HFF-Myc (cell line): ENCODE measurements at regions not wholly inside any gene's neighbourhood (a gene's known extent, or its start where the extent isn't known, plus 50 kb on each side); places are given as distances from the start of the nearest gene placed in this dataset.

Experiments
- DNase-seq: peaks from one replicate; pipeline ENCODE4 v3.0.0-alpha.2; 2011; ENCODE audit warnings: low read depth; ENCODE audit errors: extremely low read depth
- H3K4me3 ChIP-seq: replicated peaks from 2 replicates; pipeline ENCODE4 v1.5.1; 2011; ENCODE audit warnings: low read depth, mild to moderate bottlenecking, control low read depth, low read length
- TF ChIP-seq, protein P1 (sequence below): IDR thresholded peaks from 2 replicates; pipeline ENCODE4 v1.5.1; 2012; ENCODE audit warnings: mild to moderate bottlenecking, low read depth, low read length, control low read depth; ENCODE audit errors: missing control alignments

DNA sequence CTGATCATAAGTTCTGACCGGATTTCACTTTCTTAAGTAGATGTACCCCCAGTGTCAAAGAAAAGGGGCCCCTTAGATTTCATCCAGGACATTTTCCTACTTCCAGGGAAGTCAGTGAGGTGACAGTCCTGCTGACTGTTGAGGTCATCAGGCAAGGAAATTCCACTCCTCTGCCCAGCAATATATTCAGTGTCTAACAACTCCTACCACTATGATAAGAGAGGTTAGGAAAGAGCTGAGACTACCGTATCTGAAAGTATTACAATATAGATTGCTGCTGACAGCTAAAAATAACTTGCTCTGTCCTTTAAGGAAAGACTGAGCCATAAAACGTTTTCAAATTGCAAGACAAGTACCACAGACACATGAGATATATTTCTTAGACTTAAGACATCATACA, 325.1 kb downstream of the EFNB2 start:
- DNase-seq, result no peak
- TF ChIP-seq, protein P1, sequence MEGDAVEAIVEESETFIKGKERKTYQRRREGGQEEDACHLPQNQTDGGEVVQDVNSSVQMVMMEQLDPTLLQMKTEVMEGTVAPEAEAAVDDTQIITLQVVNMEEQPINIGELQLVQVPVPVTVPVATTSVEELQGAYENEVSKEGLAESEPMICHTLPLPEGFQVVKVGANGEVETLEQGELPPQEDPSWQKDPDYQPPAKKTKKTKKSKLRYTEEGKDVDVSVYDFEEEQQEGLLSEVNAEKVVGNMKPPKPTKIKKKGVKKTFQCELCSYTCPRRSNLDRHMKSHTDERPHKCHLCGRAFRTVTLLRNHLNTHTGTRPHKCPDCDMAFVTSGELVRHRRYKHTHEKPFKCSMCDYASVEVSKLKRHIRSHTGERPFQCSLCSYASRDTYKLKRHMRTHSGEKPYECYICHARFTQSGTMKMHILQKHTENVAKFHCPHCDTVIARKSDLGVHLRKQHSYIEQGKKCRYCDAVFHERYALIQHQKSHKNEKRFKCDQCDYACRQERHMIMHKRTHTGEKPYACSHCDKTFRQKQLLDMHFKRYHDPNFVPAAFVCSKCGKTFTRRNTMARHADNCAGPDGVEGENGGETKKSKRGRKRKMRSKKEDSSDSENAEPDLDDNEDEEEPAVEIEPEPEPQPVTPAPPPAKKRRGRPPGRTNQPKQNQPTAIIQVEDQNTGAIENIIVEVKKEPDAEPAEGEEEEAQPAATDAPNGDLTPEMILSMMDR, result no peak
- no peak overlapping the region for H3K4me3 ChIP-seq

DNA sequence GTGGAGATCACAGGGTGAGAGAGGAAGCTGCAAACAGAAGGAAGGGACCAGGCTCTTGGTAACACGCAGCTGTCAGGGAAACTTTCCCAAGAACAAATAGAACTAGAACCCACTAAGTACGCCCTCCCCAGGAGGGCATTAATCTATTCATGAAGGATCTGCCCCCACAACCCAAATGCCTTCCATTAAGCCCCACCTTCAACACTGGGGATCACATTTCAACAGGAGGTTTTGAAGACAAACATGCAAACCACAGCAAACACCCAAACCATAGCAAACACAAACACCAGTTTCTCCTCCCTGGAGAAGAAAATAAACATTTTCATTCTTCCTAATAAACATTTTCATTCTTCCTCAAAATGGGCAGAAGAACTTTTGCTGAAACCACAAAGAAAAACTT, 329.6 kb downstream of the EFNB2 start:
- TF ChIP-seq, protein P1, result no peak
- DNase-seq, result no peak

DNA sequence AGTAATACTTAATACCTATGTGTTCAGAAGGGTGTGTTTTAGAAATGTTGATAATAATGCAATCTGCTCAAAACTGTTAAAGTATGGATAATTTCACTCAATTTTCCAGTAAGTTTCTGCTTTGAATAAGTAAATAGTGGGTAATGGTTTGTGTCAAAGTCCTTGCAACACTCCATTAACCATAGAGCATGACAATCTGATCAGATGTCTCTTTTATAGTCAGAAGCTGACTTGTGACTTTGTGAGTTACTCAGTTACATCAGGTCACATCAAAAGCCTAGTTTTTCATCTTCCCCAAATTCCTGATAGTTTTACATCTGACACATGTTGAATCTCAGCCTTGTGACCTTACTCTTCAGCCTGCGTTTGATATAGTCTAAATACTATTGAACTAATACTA, 338.0 kb downstream of the EFNB2 start:
- no peak overlapping the region for H3K4me3 ChIP-seq
- DNase-seq, result no peak
- TF ChIP-seq, protein P1, result no peak

More for the DNA sequence above, 329.6 kb downstream of the EFNB2 start:
- H3K4me3 ChIP-seq, result no peak overlapping the region

DNA sequence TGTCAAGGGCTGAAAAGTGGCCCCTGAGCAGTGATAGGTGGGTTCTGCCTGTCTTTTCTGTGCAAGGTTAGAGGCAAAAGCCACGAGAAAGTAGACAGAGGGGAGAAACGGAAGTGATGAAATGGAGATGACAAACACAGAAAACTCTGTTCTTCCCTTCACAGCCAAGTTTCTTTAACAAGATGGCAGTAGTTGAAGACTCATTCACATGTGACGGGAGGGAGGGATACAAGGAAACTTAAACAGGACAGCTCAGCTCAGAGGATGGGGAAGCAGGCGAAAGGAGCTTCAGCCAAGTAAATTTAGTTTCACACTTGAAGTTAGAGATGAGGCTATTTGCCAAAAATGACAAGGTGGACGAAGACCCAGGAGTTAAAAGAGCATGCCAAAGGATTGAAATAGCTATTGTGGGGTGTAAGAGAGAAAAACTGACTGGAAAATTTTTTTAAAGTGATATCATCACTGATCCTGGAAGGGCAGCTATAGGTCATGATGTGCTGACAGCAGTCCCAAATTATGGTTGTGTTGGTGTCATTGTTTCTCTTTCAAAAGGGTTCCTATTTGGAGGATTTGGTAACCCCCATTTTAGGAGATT, 347.9 kb downstream of the EFNB2 start:
- DNase-seq, result no peak
- TF ChIP-seq, protein P1, result no peak
- no peak overlapping the region for H3K4me3 ChIP-seq

DNA sequence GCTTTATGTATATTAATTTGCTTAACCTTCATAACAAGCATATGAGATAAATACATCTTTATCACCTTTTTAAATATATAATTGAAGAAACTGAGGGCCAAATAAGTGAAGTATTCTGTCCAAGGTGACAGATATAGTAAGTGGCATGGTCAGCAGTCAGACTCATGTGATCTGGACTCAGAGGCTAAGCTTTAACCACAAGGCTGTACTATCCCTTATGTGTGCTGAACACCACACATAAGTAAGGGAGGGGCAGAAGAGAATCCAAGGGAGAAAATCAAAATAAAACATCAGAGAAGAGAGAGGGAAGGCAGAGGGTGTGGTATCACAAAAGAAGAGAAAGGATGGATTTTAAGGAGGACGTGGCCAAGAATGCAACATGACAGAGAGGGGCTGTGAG, 348.4 kb downstream of the EFNB2 start:
- H3K4me3 ChIP-seq, result no peak overlapping the region
- no peak for DNase-seq
- TF ChIP-seq, protein P1, result no peak

DNA sequence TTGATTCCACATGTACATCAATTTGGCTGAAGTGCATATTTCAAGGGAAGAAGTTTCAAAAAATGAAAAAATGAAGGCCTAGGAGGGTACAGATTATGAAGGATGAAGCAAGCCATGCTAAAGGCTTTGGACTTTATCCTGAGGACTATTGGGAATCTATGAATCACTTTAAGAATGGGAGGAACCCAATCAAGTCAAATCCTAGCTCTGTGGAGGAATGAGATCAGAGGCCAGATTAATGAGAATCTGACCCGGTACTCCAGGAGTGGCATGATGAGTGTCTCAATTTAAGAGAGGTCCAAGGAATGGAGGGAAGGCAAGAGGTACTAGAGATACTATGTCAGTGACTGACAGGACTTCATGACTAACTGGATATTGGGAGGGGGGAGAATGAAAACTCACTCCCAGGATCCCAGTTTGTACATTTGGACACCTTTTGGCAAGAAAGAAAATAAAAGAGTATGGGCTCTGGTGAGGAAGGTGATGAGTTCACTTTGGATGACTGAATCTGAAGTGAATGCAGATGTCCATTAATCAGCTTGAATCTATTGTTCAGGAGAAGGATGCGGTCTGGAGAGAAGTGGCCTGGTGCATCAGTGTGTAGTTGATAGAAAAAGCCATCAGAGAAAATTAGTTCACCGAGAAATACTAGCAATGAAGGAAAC, 349.0 kb downstream of the EFNB2 start:
- TF ChIP-seq, protein P1, result no peak
- no peak overlapping the region for H3K4me3 ChIP-seq

DNA sequence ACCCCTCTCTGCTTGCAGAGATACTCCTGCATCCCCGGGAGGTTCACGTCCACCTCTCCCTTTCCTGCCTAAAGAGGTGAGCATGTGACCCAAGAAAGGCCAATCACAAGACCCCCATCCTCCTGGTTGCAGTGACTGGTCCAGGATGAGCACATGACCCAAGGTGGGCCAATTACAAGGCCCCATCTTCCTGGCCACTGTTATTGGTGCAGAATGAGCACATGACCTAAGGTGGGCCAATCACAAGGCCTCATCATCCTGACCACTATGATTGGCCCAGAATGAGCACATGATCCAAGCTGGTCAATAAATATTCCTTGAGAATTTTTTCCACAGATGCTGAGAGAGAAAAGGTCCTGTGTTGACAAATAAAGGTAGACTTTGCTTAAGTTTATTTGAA, 350.7 kb downstream of the EFNB2 start:
- H3K4me3 ChIP-seq, result no peak overlapping the region
- TF ChIP-seq, protein P1, result no peak
- no peak for DNase-seq

More for the DNA sequence above, 349.0 kb downstream of the EFNB2 start:
- no peak for DNase-seq
